Upper lobe of left lung (tissue), 6 donors: ENCODE measurements at regions not wholly inside any gene's neighbourhood (a gene's known extent, or its start where the extent isn't known, plus 50 kb on each side); places are given as distances from the start of the nearest gene placed in this dataset.

ENCODE experiments used
- ATAC-seq, 2 donors: fragments of 200-7000 bp; cut with Tn5 transposase; one replicate each; pipeline ENCODE4 v1.9.1; 2022; ENCODE audit warnings: mild to moderate bottlenecking in 2 of 2, moderate library complexity in 2 of 2; ENCODE audit not compliant: low FRiP score in 2 of 2
- DNase-seq, 2 donors: peaks; one replicate each; pipeline ENCODE4 v3.0.0-alpha.2; 2019 to 2020
- H3K27ac ChIP-seq, 4 donors: fragments of 200-600 bp; sonication (generic); one replicate each; pipeline ENCODE4 v1.5.1; 2016 to 2019
- H3K27me3 ChIP-seq, 4 donors: fragments of 200-600 bp; sonication (generic); one replicate each; pipeline ENCODE4 v1.5.1; 2017 to 2019
- H3K36me3 ChIP-seq, 4 donors: fragments of 200-600 bp; sonication (generic); one replicate each; pipeline ENCODE4 v1.5.1; 2016 to 2019
- H3K4me1 ChIP-seq, 4 donors: fragments of 200-600 bp; sonication (generic); one replicate each; pipeline ENCODE4 v1.5.1; 2018 to 2019
- H3K4me3 ChIP-seq, 4 donors: fragments of 200-600 bp; sonication (generic); one replicate each; pipeline ENCODE4 v1.5.1; 2017 to 2019; ENCODE audit warnings: mild to moderate bottlenecking in 2 of 4, moderate library complexity in 1 of 4
- H3K9me3 ChIP-seq, 4 donors: fragments of 200-600 bp; sonication (generic); one replicate each; pipeline ENCODE4 v1.5.1; 2018 to 2019
- CTCF ChIP-seq, 6 experiments: fragments of 450-650 bp in 4 of 6; fragments of 200-600 bp in 2 of 6; sonication (generic) in 2 of 6; IDR thresholded peaks; one replicate each; pipeline ENCODE4 v1.5.1; 2016 to 2019; ENCODE audit warnings: antibody characterized with exemption in 6 of 6
- EP300 ChIP-seq, 4 donors: sonication (generic); formaldehyde crosslinking; IDR thresholded peaks; one replicate each; pipeline ENCODE4 v1.5.1; 2017; ENCODE audit warnings: antibody characterized with exemption in 4 of 4, control low read depth in 2 of 4
- POLR2A ChIP-seq, 4 donors: fragments of 450-650 bp; IDR thresholded peaks; one replicate each; pipeline ENCODE4 v1.5.1; 2016 to 2017; ENCODE audit warnings: antibody characterized with exemption in 4 of 4, mild to moderate bottlenecking in 2 of 4
- POLR2AphosphoS5 ChIP-seq, 2 donors: sonication (generic); formaldehyde crosslinking; IDR thresholded peaks; one replicate each; pipeline ENCODE4 v1.5.1; 2017; ENCODE audit warnings: antibody characterized with exemption in 2 of 2
- WGBS, 2 donors: methylation state at CpG; one replicate each; pipeline ENCODE4 v1.1.5; 2017 to 2018; 5-methylcytosine and 5-hydroxymethylcytosine counted together
- donor health status: DM: no; HTN: no; CAD: no; lungs with moderate emphysema.
- donor health status: DM: no; HTN: yes; CAD: no; lungs with severe emphysema.

GRCh38 chr11:95531116-95531515 lies 258.5 kb downstream of the FAM76B start:
- ATAC-seq, result no peak
- TF ChIP-seq POLR2A (IDR thresholded peaks at IDR 0.05) (no peak), EP300 (IDR thresholded peaks at IDR 0.05) (no peak), CTCF (IDR thresholded peaks at IDR 0.05) (no peak), POLR2AphosphoS5 (IDR thresholded peaks at IDR 0.05) (no peak)
- H3K4me1 ChIP-seq, result no peaks in the 10 kb centered on the region
- no peak overlapping the region for H3K4me3 ChIP-seq
- no peak for DNase-seq
- H3K27me3 ChIP-seq, result no peaks in the 10 kb centered on the region
- no peaks in the 10 kb centered on the region for H3K9me3 ChIP-seq
- no peaks in the 10 kb centered on the region for H3K36me3 ChIP-seq
- H3K27ac ChIP-seq, result no peak overlapping the region
- 81 to 82% methylated on average over 3 of the region's 3 CpGs for WGBS, 2 donors

- H3K9me3 ChIP-seq, result no peaks in the 10 kb centered on the region
- H3K4me1 ChIP-seq, result no peaks in the 10 kb centered on the region
- no peak for TF ChIP-seq POLR2AphosphoS5 (IDR thresholded peaks at IDR 0.05)
- TF ChIP-seq CTCF (IDR thresholded peaks at IDR 0.05), result no peak
- no peak for TF ChIP-seq POLR2A (IDR thresholded peaks at IDR 0.05)
- no peak for TF ChIP-seq EP300 (IDR thresholded peaks at IDR 0.05)
- ATAC-seq, result no peak
- no peak overlapping the region for H3K4me3 ChIP-seq
- 89 to 91% methylated on average over 4 of the region's 4 CpGs for WGBS, 2 donors
- no peak overlapping the region for H3K27ac ChIP-seq
- H3K27me3 ChIP-seq, result no peaks in the 10 kb centered on the region
- H3K36me3 ChIP-seq, result no peaks in the 10 kb centered on the region
- no peak for DNase-seq
Measured at GRCh38 chr11:95524314-95525036, 265.1 kb downstream of the FAM76B start.

GRCh38 chr11:95522874-95523273 lies 266.7 kb downstream of the FAM76B start:
- ATAC-seq, result no peak
- WGBS, 2 donors, result 71 to 78% methylated on average over 4 of the region's 4 CpGs
- H3K27me3 ChIP-seq, result no peaks in the 10 kb centered on the region

GRCh38 chr11:95521862-95522261 lies 267.7 kb downstream of the FAM76B start:
- Histone ChIP-seq H3K27ac (no peak overlapping the region), H3K36me3 (no peaks in the 10 kb centered on the region), H3K4me3 (no peak overlapping the region), H3K27me3 (no peaks in the 10 kb centered on the region), H3K9me3 (no peaks in the 10 kb centered on the region), H3K4me1 (no peaks in the 10 kb centered on the region)
- TF ChIP-seq EP300 (IDR thresholded peaks at IDR 0.05) (no peak), POLR2AphosphoS5 (IDR thresholded peaks at IDR 0.05) (no peak), CTCF (IDR thresholded peaks at IDR 0.05) (no peak), POLR2A (IDR thresholded peaks at IDR 0.05) (no peak)
- DNase-seq, result no peak
- ATAC-seq, result no peak
- WGBS, 2 donors, result 91 to 92% methylated on average over 5 of the region's 5 CpGs

More at GRCh38 chr11:95522874-95523273, 266.7 kb downstream of the FAM76B start:
- no peaks in the 10 kb centered on the region for H3K4me1 ChIP-seq
- no peak for TF ChIP-seq CTCF (IDR thresholded peaks at IDR 0.05)
- TF ChIP-seq POLR2AphosphoS5 (IDR thresholded peaks at IDR 0.05), result no peak
- no peak for TF ChIP-seq EP300 (IDR thresholded peaks at IDR 0.05)
- TF ChIP-seq POLR2A (IDR thresholded peaks at IDR 0.05), result no peak
- no peaks in the 10 kb centered on the region for H3K9me3 ChIP-seq
- no peak for DNase-seq
- no peaks in the 10 kb centered on the region for H3K36me3 ChIP-seq
- H3K4me3 ChIP-seq, result no peak overlapping the region
- H3K27ac ChIP-seq, result no peak overlapping the region

- no peaks in the 10 kb centered on the region for H3K36me3 ChIP-seq
- no peaks in the 10 kb centered on the region for H3K27me3 ChIP-seq
- H3K4me1 ChIP-seq, result no peaks in the 10 kb centered on the region
- 57 to 68% methylated on average over 4 of the region's 4 CpGs for WGBS, 2 donors
- no peak overlapping the region for H3K27ac ChIP-seq
- TF ChIP-seq EP300 (IDR thresholded peaks at IDR 0.05), result no peak
- DNase-seq (no peak), ATAC-seq (no peak)
- H3K4me3 ChIP-seq, result no peak overlapping the region
- no peaks in the 10 kb centered on the region for H3K9me3 ChIP-seq
Measured at GRCh38 chr11:95521133-95521542, 268.4 kb downstream of the FAM76B start.
